ENCODE measurements at regions not wholly inside any gene's neighbourhood (a gene's known extent, or its start where the extent isn't known, plus 50 kb on each side); places are given as distances from the start of the nearest gene placed in this dataset.
A peak's percentile ranks its signal among the peaks of the same experiment; 100 is the strongest.

DNA sequence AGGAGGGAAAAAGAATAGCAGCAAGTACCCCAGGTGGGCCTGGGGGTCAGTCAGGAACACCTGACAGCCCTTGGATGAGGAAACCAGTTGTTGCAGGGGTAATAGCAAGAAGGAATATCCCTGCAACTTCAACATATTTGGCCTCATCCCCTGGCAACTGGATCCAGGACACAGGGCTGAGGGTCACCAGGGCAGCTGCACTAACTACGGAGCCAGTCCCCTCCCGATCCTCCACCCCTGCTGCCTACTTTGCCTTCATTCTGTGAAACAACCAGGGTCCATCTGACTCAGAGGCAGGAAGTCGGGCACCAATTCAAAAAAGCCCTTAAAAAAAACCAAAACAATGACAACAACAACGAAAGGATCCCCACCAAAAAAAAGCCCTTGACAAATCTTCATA lies 52.9 kb downstream of the FRMPD3 start:
- Histone ChIP-seq H3K9me3 (ENCODE audit: low read depth) (no peaks in the 10 kb centered on the region), H3K4me1 (ENCODE audit: insufficient read depth) (no peaks in the 10 kb centered on the region), H3K27ac (no peak overlapping the region), H2AFZ (no peak overlapping the region), H3K9me2 (replicated peaks; ENCODE audit: insufficient read depth) (no peaks in the 10 kb centered on the region), H3K79me2 (no peaks in the 10 kb centered on the region), H3K4me3 (no peak overlapping the region), H4K20me1 (ENCODE audit: insufficient read depth, poor library complexity, severe bottlenecking) (no peaks in the 10 kb centered on the region), H3K27me3 (peaks cover 13% of the 10 kb centered on the region), H3K36me3 (replicated peaks; ENCODE audit: insufficient read depth, low read depth) (no peaks in the 10 kb centered on the region), H3K4me2 (no peak overlapping the region)
- TF ChIP-seq EZH2 (IDR thresholded peaks at IDR 0.05; ENCODE audit: borderline replicate concordance) = no peak
- TF ChIP-seq EZH2phosphoT487 (IDR thresholded peaks at IDR 0.05; ENCODE audit: low read depth, severe bottlenecking, unreplicated experiment) = no peak
- TF ChIP-seq, protein P1, sequence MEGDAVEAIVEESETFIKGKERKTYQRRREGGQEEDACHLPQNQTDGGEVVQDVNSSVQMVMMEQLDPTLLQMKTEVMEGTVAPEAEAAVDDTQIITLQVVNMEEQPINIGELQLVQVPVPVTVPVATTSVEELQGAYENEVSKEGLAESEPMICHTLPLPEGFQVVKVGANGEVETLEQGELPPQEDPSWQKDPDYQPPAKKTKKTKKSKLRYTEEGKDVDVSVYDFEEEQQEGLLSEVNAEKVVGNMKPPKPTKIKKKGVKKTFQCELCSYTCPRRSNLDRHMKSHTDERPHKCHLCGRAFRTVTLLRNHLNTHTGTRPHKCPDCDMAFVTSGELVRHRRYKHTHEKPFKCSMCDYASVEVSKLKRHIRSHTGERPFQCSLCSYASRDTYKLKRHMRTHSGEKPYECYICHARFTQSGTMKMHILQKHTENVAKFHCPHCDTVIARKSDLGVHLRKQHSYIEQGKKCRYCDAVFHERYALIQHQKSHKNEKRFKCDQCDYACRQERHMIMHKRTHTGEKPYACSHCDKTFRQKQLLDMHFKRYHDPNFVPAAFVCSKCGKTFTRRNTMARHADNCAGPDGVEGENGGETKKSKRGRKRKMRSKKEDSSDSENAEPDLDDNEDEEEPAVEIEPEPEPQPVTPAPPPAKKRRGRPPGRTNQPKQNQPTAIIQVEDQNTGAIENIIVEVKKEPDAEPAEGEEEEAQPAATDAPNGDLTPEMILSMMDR (IDR thresholded peaks at IDR 0.05; ENCODE audit: poor library complexity) = no peak
- DNase-seq (ENCODE audit: low spot score) = no peak
- 80% methylated on average over 4 of the region's 4 CpGs for WGBS (ENCODE audit: low lambda C conversion rate, missing lambda C conversion rate)

DNA sequence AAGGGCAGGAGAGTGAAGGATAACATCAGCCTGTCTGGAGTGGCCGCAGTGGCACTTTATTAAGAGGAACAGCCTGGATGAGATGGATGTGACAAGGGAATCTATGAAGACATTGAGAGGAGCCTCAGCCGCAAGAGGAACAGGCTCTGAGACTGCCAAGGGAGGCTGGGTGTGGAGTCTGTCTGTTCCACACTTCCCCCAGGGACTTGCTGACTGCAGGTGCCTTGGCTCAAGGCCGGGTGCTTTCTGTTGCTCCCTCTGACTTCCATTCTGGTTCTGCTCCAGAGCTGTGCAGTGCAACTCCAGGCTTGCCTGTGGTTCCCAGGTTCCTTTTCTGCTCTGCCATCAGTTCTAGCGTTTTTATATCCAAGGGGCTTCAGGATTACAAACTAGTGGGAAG lies 54.6 kb downstream of the FRMPD3 start:
- no peaks in the 10 kb centered on the region for H3K79me2 ChIP-seq
- H3K27me3 ChIP-seq = peaks cover 26% of the 10 kb centered on the region
- no peak overlapping the region for H3K27ac ChIP-seq
- no peaks in the 10 kb centered on the region for H3K9me3 ChIP-seq (ENCODE audit: low read depth)
- WGBS (ENCODE audit: low lambda C conversion rate, missing lambda C conversion rate) = 68% methylated on average over 4 of the region's 4 CpGs
- no peaks in the 10 kb centered on the region for H4K20me1 ChIP-seq (ENCODE audit: insufficient read depth, poor library complexity, severe bottlenecking)
- H3K4me2 ChIP-seq = no peak overlapping the region
- no peak overlapping the region for H3K4me3 ChIP-seq
- H2AFZ ChIP-seq = no peak overlapping the region
- no peaks in the 10 kb centered on the region for H3K4me1 ChIP-seq (ENCODE audit: insufficient read depth)
- TF ChIP-seq EZH2 (IDR thresholded peaks at IDR 0.05; ENCODE audit: borderline replicate concordance) = no peak
- TF ChIP-seq, protein P1 (IDR thresholded peaks at IDR 0.05; ENCODE audit: poor library complexity) = no peak
- no peak for TF ChIP-seq EZH2phosphoT487 (IDR thresholded peaks at IDR 0.05; ENCODE audit: low read depth, severe bottlenecking, unreplicated experiment)
- no peaks in the 10 kb centered on the region for H3K36me3 ChIP-seq (replicated peaks; ENCODE audit: insufficient read depth, low read depth)
- no peaks in the 10 kb centered on the region for H3K9me2 ChIP-seq (replicated peaks; ENCODE audit: insufficient read depth)
- DNase-seq (ENCODE audit: low spot score) = no peak

DNA sequence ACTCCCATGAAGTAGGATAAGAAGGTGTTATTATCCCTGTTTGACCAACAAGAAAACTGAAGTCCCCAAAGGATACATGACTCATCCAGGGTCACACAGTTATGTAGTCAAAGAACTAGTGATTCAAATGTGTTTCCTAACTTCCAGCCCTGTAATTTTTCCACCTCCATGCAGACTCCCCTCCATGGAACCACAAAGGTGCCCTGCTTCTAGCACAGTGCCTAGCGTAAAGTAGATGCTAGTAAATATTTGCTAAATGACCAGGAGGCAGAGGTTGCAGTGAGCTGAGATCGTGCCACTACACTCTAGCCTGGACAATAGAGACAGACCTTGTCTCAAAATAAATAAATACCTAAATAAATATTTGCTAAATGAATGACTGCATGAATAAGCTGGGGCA lies 55.8 kb downstream of the FRMPD3 start:
- no peak overlapping the region for H3K4me3 ChIP-seq
- H3K36me3 ChIP-seq (replicated peaks; ENCODE audit: insufficient read depth, low read depth) = no peaks in the 10 kb centered on the region
- no peak overlapping the region for H2AFZ ChIP-seq
- no peak for DNase-seq (ENCODE audit: low spot score)
- no peak overlapping the region for H3K4me2 ChIP-seq
- WGBS (ENCODE audit: low lambda C conversion rate, missing lambda C conversion rate) = 46% methylated on average over 2 of the region's 2 CpGs
- H3K9me3 ChIP-seq (ENCODE audit: low read depth) = no peaks in the 10 kb centered on the region
- H4K20me1 ChIP-seq (ENCODE audit: insufficient read depth, poor library complexity, severe bottlenecking) = no peaks in the 10 kb centered on the region
- H3K4me1 ChIP-seq (ENCODE audit: insufficient read depth) = no peaks in the 10 kb centered on the region
- no peaks in the 10 kb centered on the region for H3K9me2 ChIP-seq (replicated peaks; ENCODE audit: insufficient read depth)
- TF ChIP-seq EZH2phosphoT487 (IDR thresholded peaks at IDR 0.05; ENCODE audit: low read depth, severe bottlenecking, unreplicated experiment) = no peak
- TF ChIP-seq, protein P1 (IDR thresholded peaks at IDR 0.05; ENCODE audit: poor library complexity) = no peak
- TF ChIP-seq EZH2 (IDR thresholded peaks at IDR 0.05; ENCODE audit: borderline replicate concordance) = no peak
- H3K27me3 ChIP-seq = peaks cover 26% of the 10 kb centered on the region
- H3K79me2 ChIP-seq = no peaks in the 10 kb centered on the region
- no peak overlapping the region for H3K27ac ChIP-seq

DNA sequence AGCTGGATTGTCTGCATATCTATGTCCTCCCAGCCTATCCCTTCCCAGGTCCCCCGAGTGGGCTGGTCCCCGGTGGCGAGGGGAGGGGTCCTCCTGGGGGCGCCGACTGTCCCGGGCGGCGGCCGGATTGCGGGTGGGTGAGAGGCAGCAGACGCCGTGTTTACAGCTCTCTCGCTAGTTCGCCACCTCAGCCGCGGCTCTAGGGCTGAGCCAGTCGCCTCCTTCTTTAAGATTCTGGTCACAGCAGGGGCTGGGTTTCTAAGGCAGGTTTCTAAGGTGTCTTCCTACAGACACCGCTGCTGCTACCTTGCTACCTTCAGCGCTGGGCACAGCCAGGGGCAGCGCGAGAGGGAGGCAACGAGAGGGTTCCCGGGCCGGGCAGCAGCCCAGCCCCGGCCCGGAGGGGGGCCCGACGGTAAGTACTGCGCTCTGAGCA lies 57.2 kb downstream of the FRMPD3 start:
- no peak for TF ChIP-seq EZH2phosphoT487 (IDR thresholded peaks at IDR 0.05; ENCODE audit: low read depth, severe bottlenecking, unreplicated experiment)
- peak; percentile 71 for TF ChIP-seq EZH2 (IDR thresholded peaks at IDR 0.05; ENCODE audit: borderline replicate concordance)
- TF ChIP-seq, protein P1 (IDR thresholded peaks at IDR 0.05; ENCODE audit: poor library complexity) = no peak
- no peak overlapping the region for H3K27ac ChIP-seq
- no peaks in the 10 kb centered on the region for H3K9me2 ChIP-seq (replicated peaks; ENCODE audit: insufficient read depth)
- H3K9me3 ChIP-seq (ENCODE audit: low read depth) = no peaks in the 10 kb centered on the region
- H3K4me1 ChIP-seq (ENCODE audit: insufficient read depth) = no peaks in the 10 kb centered on the region
- H4K20me1 ChIP-seq (ENCODE audit: insufficient read depth, poor library complexity, severe bottlenecking) = no peaks in the 10 kb centered on the region
- no peaks in the 10 kb centered on the region for H3K36me3 ChIP-seq (replicated peaks; ENCODE audit: insufficient read depth, low read depth)
- H3K4me3 ChIP-seq = no peak overlapping the region
- no peaks in the 10 kb centered on the region for H3K79me2 ChIP-seq
- H3K4me2 ChIP-seq = peak overlapping the region; percentile 69
- no peak overlapping the region for H2AFZ ChIP-seq
- H3K27me3 ChIP-seq = peaks cover 26% of the 10 kb centered on the region
- WGBS (ENCODE audit: low lambda C conversion rate, missing lambda C conversion rate) = 54% methylated on average over 27 of the region's 29 CpGs
- DNase-seq (ENCODE audit: low spot score) = no peak

Data from hepatocyte (in vitro differentiated cells).